IPS DF 4.7 (cell line): ENCODE measurements at regions not wholly inside any gene's neighbourhood (a gene's known extent, or its start where the extent isn't known, plus 50 kb on each side); places are given as distances from the start of the nearest gene placed in this dataset.

Experiments used
- DNase-seq: peaks from one replicate; pipeline ENCODE4 v3.0.0-alpha.2; 2013; ENCODE audit warnings: low spot score; ENCODE audit errors: extremely low read depth

GRCh38 chr2:16161768-16162490 lies 221.6 kb downstream of the MYCN start:
- DNase-seq = no peak

- DNase-seq = no peak
These were observed 220.8 kb downstream of the MYCN start for GRCh38 chr2:16161085-16161565.

GRCh38 chr2:16160281-16161084 lies 220.1 kb downstream of the MYCN start:
- DNase-seq = no peak

GRCh38 chr2:16156411-16156810 lies 216.1 kb downstream of the MYCN start:
- DNase-seq = no peak

- no peak for DNase-seq
These were observed 215.4 kb downstream of the MYCN start for GRCh38 chr2:16155766-16156165.

GRCh38 chr2:16155366-16155765 lies 215.0 kb downstream of the MYCN start:
- no peak for DNase-seq

GRCh38 chr2:16154501-16155280 lies 214.3 kb downstream of the MYCN start:
- no peak for DNase-seq

GRCh38 chr2:16154061-16154460 lies 213.7 kb downstream of the MYCN start:
- DNase-seq = no peak

GRCh38 chr2:16153754-16154035 lies 213.3 kb downstream of the MYCN start:
- no peak for DNase-seq

- no peak for DNase-seq
These were observed 212.8 kb downstream of the MYCN start for GRCh38 chr2:16152928-16153753.

GRCh38 chr2:16152071-16152927 lies 211.9 kb downstream of the MYCN start:
- no peak for DNase-seq

- no peak for DNase-seq
These were observed 211.3 kb downstream of the MYCN start for GRCh38 chr2:16151651-16152050.

GRCh38 chr2:16151281-16151570 lies 210.9 kb downstream of the MYCN start:
- no peak for DNase-seq

- DNase-seq = no peak
These were observed 210.3 kb downstream of the MYCN start for GRCh38 chr2:16150456-16151280.

- DNase-seq = no peak
These were observed 209.2 kb downstream of the MYCN start for GRCh38 chr2:16149349-16150243.

GRCh38 chr2:16148632-16149348 lies 208.4 kb downstream of the MYCN start:
- DNase-seq = no peak

- DNase-seq = no peak
These were observed 202.3 kb downstream of the MYCN start for GRCh38 chr2:16142383-16143361.
